Astrocyte of the spinal cord (primary cell): ENCODE measurements at regions not wholly inside any gene's neighbourhood (a gene's known extent, or its start where the extent isn't known, plus 50 kb on each side); places are given as distances from the start of the nearest gene placed in this dataset.

ENCODE experiments used
- DNase-seq: peaks from one replicate; pipeline ENCODE4 v3.0.0; 2011; ENCODE audit warnings: low read depth, low spot score
- H3K4me3 ChIP-seq: 2 replicates; pipeline ENCODE4 v1.5.1; 2011; ENCODE audit warnings: low read depth, mild to moderate bottlenecking, low read length, moderate library complexity
- in situ Hi-C: cut with HindIII; loops from 2 replicates; pipeline ENCODE4 v1.10.0; 2017; ENCODE audit warnings: low sequenced_read_pairs
- TF ChIP-seq, protein P1 (sequence below): IDR thresholded peaks from 2 replicates; pipeline ENCODE4 v1.5.1; 2012; ENCODE audit warnings: low read depth, mild to moderate bottlenecking, low read length, inconsistent platforms

- peak; percentile 61 for DNase-seq
- in situ Hi-C loops: no loop called here
These were observed 133.7 kb downstream of the AEBP2 start for GRCh38 chr12:19572920-19573558.

DNA sequence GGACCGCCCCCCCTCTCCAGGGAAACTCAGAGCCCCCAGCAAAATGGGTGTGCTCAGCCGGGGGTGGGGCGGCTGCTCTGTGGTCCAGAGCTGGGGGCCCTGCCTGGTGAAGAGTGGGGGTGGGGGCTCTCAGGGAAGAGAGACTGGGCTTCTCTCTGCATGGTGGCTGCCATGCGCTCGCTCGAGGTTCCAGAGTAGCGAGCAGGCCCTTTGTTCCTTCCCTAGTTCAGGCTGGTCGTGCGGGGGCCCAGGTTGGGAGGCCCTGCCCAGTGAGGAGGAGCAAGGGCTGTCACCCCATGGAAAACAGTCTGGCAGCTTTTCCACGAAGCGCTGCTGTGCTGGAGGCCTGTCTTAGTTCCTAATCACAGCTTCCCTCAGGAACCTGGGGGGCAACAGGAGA, 134.6 kb downstream of the AEBP2 start:
- no peak for DNase-seq
- TF ChIP-seq, protein P1, sequence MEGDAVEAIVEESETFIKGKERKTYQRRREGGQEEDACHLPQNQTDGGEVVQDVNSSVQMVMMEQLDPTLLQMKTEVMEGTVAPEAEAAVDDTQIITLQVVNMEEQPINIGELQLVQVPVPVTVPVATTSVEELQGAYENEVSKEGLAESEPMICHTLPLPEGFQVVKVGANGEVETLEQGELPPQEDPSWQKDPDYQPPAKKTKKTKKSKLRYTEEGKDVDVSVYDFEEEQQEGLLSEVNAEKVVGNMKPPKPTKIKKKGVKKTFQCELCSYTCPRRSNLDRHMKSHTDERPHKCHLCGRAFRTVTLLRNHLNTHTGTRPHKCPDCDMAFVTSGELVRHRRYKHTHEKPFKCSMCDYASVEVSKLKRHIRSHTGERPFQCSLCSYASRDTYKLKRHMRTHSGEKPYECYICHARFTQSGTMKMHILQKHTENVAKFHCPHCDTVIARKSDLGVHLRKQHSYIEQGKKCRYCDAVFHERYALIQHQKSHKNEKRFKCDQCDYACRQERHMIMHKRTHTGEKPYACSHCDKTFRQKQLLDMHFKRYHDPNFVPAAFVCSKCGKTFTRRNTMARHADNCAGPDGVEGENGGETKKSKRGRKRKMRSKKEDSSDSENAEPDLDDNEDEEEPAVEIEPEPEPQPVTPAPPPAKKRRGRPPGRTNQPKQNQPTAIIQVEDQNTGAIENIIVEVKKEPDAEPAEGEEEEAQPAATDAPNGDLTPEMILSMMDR: no peak
- no peak overlapping the region for H3K4me3 ChIP-seq
- in situ Hi-C loops: no loop called here

More at GRCh38 chr12:19572920-19573558, 133.7 kb downstream of the AEBP2 start:
- TF ChIP-seq, protein P1: peak; percentile 64
- H3K4me3 ChIP-seq: no peak overlapping the region

- no peak for DNase-seq
- TF ChIP-seq, protein P1: peak; percentile 23
- in situ Hi-C loops: no loop called here
- H3K4me3 ChIP-seq: no peak overlapping the region
These were observed 135.3 kb downstream of the AEBP2 start for GRCh38 chr12:19574601-19575000.

- in situ Hi-C loops: no loop called here
- TF ChIP-seq, protein P1: no peak
- DNase-seq: peak; percentile 59
- no peak overlapping the region for H3K4me3 ChIP-seq
These were observed 136.3 kb downstream of the AEBP2 start for GRCh38 chr12:19575337-19576243.

DNA sequence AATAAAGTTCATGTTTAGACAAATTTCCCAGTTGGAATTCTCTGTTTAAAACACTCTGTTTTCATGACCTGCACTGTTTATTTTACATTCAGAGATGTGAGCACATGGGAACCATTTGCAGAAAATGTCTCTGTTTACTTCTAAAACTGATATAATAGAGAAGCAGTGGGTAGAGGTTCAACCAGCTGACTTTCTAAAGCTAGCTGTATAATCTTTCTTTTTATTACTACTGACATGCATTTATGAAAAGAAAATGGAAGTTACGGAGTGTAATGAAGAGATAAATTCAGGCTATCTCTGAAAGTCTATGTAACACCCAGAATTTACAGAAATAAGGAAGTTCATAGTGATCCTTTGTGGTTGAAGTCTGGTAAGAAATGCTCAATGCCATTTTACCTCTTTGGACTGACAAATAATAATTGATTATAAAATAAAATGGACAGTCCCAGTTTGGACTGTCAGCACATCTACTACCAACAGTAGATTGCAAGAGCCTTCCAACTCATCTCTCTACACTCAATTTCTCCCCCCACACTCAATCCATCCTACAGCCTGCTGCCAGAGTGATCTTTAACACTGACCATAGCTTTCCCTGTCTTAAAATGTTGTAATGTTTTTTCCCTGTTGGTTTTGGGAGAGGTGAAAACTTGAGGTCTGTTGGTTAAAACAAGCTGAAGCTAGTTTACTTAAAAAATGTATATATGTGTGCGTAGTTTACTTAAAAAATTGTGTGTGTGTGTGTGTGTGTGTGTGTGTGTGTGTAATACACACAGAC, 137.4 kb downstream of the AEBP2 start:
- no peak overlapping the region for H3K4me3 ChIP-seq
- TF ChIP-seq, protein P1: no peak
- in situ Hi-C loops: no loop called here
- DNase-seq: peak; percentile 27

GRCh38 chr12:19577281-19577530, 137.9 kb downstream of the AEBP2 start:
- in situ Hi-C loops: no loop called here
- TF ChIP-seq, protein P1: no peak
- no peak overlapping the region for H3K4me3 ChIP-seq
- no peak for DNase-seq
